HUES6 (cell line): ENCODE measurements at regions not wholly inside any gene's neighbourhood (a gene's known extent, or its start where the extent isn't known, plus 50 kb on each side); places are given as distances from the start of the nearest gene placed in this dataset.

Experiments
- H3K27ac ChIP-seq: 2 replicates; pipeline ENCODE4 v1.7.0; 2013; ENCODE audit warnings: low read depth, mild to moderate bottlenecking, low read length, inconsistent platforms
- H3K27me3 ChIP-seq: 2 replicates; pipeline ENCODE4 v1.6.1; 2013; ENCODE audit warnings: low read length; ENCODE audit not compliant: control insufficient read depth, insufficient read depth
- H3K36me3 ChIP-seq: 2 replicates; pipeline ENCODE4 v1.6.1; 2013; ENCODE audit warnings: low read length; ENCODE audit not compliant: control insufficient read depth, insufficient read depth
- H3K4me1 ChIP-seq: 2 replicates; pipeline ENCODE4 v1.6.1; 2013; ENCODE audit warnings: low read length; ENCODE audit not compliant: control insufficient read depth, insufficient read depth
- H3K4me3 ChIP-seq: 2 replicates; pipeline ENCODE4 v1.5.1; 2013; ENCODE audit warnings: low read depth, low read length
- H3K9ac ChIP-seq: one replicate; pipeline ENCODE4 v1.6.1; 2013; ENCODE audit warnings: mild to moderate bottlenecking, low read length
- H3K9me3 ChIP-seq: 2 replicates; pipeline ENCODE4 v1.6.1; 2013; ENCODE audit warnings: low read depth, low read length; ENCODE audit not compliant: control insufficient read depth, insufficient read depth

- Histone ChIP-seq H3K4me3 (no peak overlapping the region), H3K9ac (no peak overlapping the region), H3K4me1 (no peaks in the 10 kb centered on the region), H3K9me3 (peaks cover 29% of the 10 kb centered on the region), H3K27me3 (no peaks in the 10 kb centered on the region), H3K36me3 (no peaks in the 10 kb centered on the region), H3K27ac (no peak overlapping the region)
Measured at GRCh38 chr13:90547272-90547790, 800.2 kb upstream of the MIR17HG start.

- Histone ChIP-seq H3K27ac (no peak overlapping the region), H3K27me3 (no peaks in the 10 kb centered on the region), H3K9ac (no peak overlapping the region), H3K9me3 (peaks cover 19% of the 10 kb centered on the region), H3K4me1 (no peaks in the 10 kb centered on the region), H3K36me3 (no peaks in the 10 kb centered on the region), H3K4me3 (no peak overlapping the region)
Measured at GRCh38 chr13:90551253-90551652, 796.2 kb upstream of the MIR17HG start.

GRCh38 chr13:90552702-90553101 lies 794.8 kb upstream of the MIR17HG start:
- 0 out of 2 replicates have a peak, but pooled peaks cover 7% of the 10 kb centered on the region for H3K9me3 ChIP-seq
- no peaks in the 10 kb centered on the region for H3K36me3 ChIP-seq
- no peak overlapping the region for H3K27ac ChIP-seq
- H3K4me3 ChIP-seq: no peak overlapping the region
- no peaks in the 10 kb centered on the region for H3K4me1 ChIP-seq
- no peak overlapping the region for H3K9ac ChIP-seq
- H3K27me3 ChIP-seq: no peaks in the 10 kb centered on the region

GRCh38 chr13:90553159-90553558 lies 794.3 kb upstream of the MIR17HG start:
- no peaks in the 10 kb centered on the region for H3K27me3 ChIP-seq
- no peaks in the 10 kb centered on the region for H3K36me3 ChIP-seq
- H3K9ac ChIP-seq: no peak overlapping the region
- no peak overlapping the region for H3K4me3 ChIP-seq
- no peaks in the 10 kb centered on the region for H3K4me1 ChIP-seq
- H3K9me3 ChIP-seq: 0 out of 2 replicates have a peak, but pooled peaks cover 3% of the 10 kb centered on the region
- no peak overlapping the region for H3K27ac ChIP-seq

- Histone ChIP-seq H3K4me3 (no peak overlapping the region), H3K27ac (no peak overlapping the region), H3K36me3 (no peaks in the 10 kb centered on the region), H3K9ac (no peak overlapping the region), H3K9me3 (no peaks in the 10 kb centered on the region), H3K4me1 (no peaks in the 10 kb centered on the region), H3K27me3 (no peaks in the 10 kb centered on the region)
Measured at GRCh38 chr13:90557626-90558025, 789.9 kb upstream of the MIR17HG start.

GRCh38 chr13:90562443-90562842 lies 785.0 kb upstream of the MIR17HG start:
- no peak overlapping the region for H3K9ac ChIP-seq
- no peaks in the 10 kb centered on the region for H3K9me3 ChIP-seq
- no peaks in the 10 kb centered on the region for H3K4me1 ChIP-seq
- no peaks in the 10 kb centered on the region for H3K36me3 ChIP-seq
- no peak overlapping the region for H3K4me3 ChIP-seq
- no peak overlapping the region for H3K27ac ChIP-seq
- no peaks in the 10 kb centered on the region for H3K27me3 ChIP-seq

GRCh38 chr13:90564096-90564495 lies 783.4 kb upstream of the MIR17HG start:
- H3K27ac ChIP-seq: no peak overlapping the region
- H3K27me3 ChIP-seq: no peaks in the 10 kb centered on the region
- no peak overlapping the region for H3K9ac ChIP-seq
- H3K4me1 ChIP-seq: no peaks in the 10 kb centered on the region
- no peak overlapping the region for H3K4me3 ChIP-seq
- no peaks in the 10 kb centered on the region for H3K36me3 ChIP-seq
- no peaks in the 10 kb centered on the region; the same call in 1 of the 2 replicates for H3K9me3 ChIP-seq

GRCh38 chr13:90564566-90564965 lies 782.9 kb upstream of the MIR17HG start:
- Histone ChIP-seq H3K36me3 (no peaks in the 10 kb centered on the region), H3K27ac (no peak overlapping the region), H3K27me3 (no peaks in the 10 kb centered on the region), H3K9ac (no peak overlapping the region), H3K4me1 (no peaks in the 10 kb centered on the region), H3K9me3 (no peaks in the 10 kb centered on the region; the same call in 1 of the 2 replicates), H3K4me3 (no peak overlapping the region)

- Histone ChIP-seq H3K4me3 (no peak overlapping the region), H3K27me3 (no peaks in the 10 kb centered on the region), H3K4me1 (no peaks in the 10 kb centered on the region), H3K9ac (no peak overlapping the region), H3K9me3 (no peaks in the 10 kb centered on the region; the same call in 1 of the 2 replicates), H3K36me3 (no peaks in the 10 kb centered on the region), H3K27ac (no peak overlapping the region)
Measured at GRCh38 chr13:90565985-90566713, 781.3 kb upstream of the MIR17HG start.

GRCh38 chr13:90568165-90568564 lies 779.3 kb upstream of the MIR17HG start:
- Histone ChIP-seq H3K4me1 (no peaks in the 10 kb centered on the region), H3K36me3 (no peaks in the 10 kb centered on the region), H3K9ac (no peak overlapping the region), H3K27me3 (no peaks in the 10 kb centered on the region), H3K4me3 (no peak overlapping the region), H3K27ac (no peak overlapping the region), H3K9me3 (no peaks in the 10 kb centered on the region; the same call in 1 of the 2 replicates)

GRCh38 chr13:90576067-90576466 lies 771.4 kb upstream of the MIR17HG start:
- no peak overlapping the region for H3K9ac ChIP-seq
- H3K36me3 ChIP-seq: no peaks in the 10 kb centered on the region
- no peaks in the 10 kb centered on the region for H3K9me3 ChIP-seq
- no peak overlapping the region for H3K27ac ChIP-seq
- H3K4me3 ChIP-seq: no peak overlapping the region
- no peaks in the 10 kb centered on the region for H3K4me1 ChIP-seq
- H3K27me3 ChIP-seq: no peaks in the 10 kb centered on the region
